DMS53 treated with DMSO at 0.1 percent for 48 hours (cell line): ENCODE measurements at regions not wholly inside any gene's neighbourhood (a gene's known extent, or its start where the extent isn't known, plus 50 kb on each side); places are given as distances from the start of the nearest gene placed in this dataset.

ENCODE experiments used
- DNase-seq: peaks from one replicate; lab custom pipeline; 2025; ENCODE audit not compliant: unreplicated experiment; lab: John Stamatoyannopoulos, UW

- no peak for DNase-seq
These were observed 214.2 kb upstream of the GSE1 start for GRCh38 chr16:85398688-85399582.

GRCh38 chr16:85399583-85400284, 213.4 kb upstream of the GSE1 start:
- DNase-seq = no peak

- DNase-seq = no peak
These were observed 212.6 kb upstream of the GSE1 start for GRCh38 chr16:85400305-85401205.

- DNase-seq = no peak
These were observed 211.7 kb upstream of the GSE1 start for GRCh38 chr16:85401370-85401916.

- no peak for DNase-seq
These were observed 211.0 kb upstream of the GSE1 start for GRCh38 chr16:85401917-85402766.

- DNase-seq = no peak
These were observed 210.0 kb upstream of the GSE1 start for GRCh38 chr16:85402910-85403692.

GRCh38 chr16:85403693-85404092, 209.4 kb upstream of the GSE1 start:
- DNase-seq = no peak

- DNase-seq = no peak
These were observed 200.1 kb upstream of the GSE1 start for GRCh38 chr16:85412911-85413520.

GRCh38 chr16:85413691-85414663, 199.1 kb upstream of the GSE1 start:
- no peak for DNase-seq

GRCh38 chr16:85415196-85416090, 197.7 kb upstream of the GSE1 start:
- no peak for DNase-seq

- peak; percentile 66 for DNase-seq
These were observed 196.7 kb upstream of the GSE1 start for GRCh38 chr16:85416228-85417109.

- DNase-seq = no peak
These were observed 195.8 kb upstream of the GSE1 start for GRCh38 chr16:85417156-85417860.

- no peak for DNase-seq
These were observed 194.1 kb upstream of the GSE1 start for GRCh38 chr16:85418978-85419491.

GRCh38 chr16:85419503-85420408, 193.4 kb upstream of the GSE1 start:
- no peak for DNase-seq
